NCI-H2081 treated with DMSO at 0.1 percent for 48 hours (cell line): ENCODE measurements at regions not wholly inside any gene's neighbourhood (a gene's known extent, or its start where the extent isn't known, plus 50 kb on each side); places are given as distances from the start of the nearest gene placed in this dataset.
"Not testable (repeated sequence)": the region's sequence is repeated elsewhere in the genome, so short reads cannot be mapped to it uniquely, and the experiment has no call there.

Experiments
- DNase-seq: peaks from one replicate; lab custom pipeline; 2025; lab: John Stamatoyannopoulos, UW

GRCh38 chr7:46934198-46934825, 647.6 kb downstream of the TNS3 start:
- no peak for DNase-seq

GRCh38 chr7:46933596-46933995, 648.3 kb downstream of the TNS3 start:
- DNase-seq: no peak

GRCh38 chr7:46932676-46933424, 649.1 kb downstream of the TNS3 start:
- DNase-seq: no peak

- DNase-seq: no peak
These were observed 649.6 kb downstream of the TNS3 start for GRCh38 chr7:46932306-46932675.

- no peak for DNase-seq
These were observed 651.5 kb downstream of the TNS3 start for GRCh38 chr7:46930366-46930765.

- DNase-seq: no peak
These were observed 652.6 kb downstream of the TNS3 start for GRCh38 chr7:46929359-46929758.

GRCh38 chr7:46928719-46929118, 653.2 kb downstream of the TNS3 start:
- DNase-seq: no peak

GRCh38 chr7:46927131-46927810, 654.6 kb downstream of the TNS3 start:
- no peak for DNase-seq

GRCh38 chr7:46916581-46916980, 665.3 kb downstream of the TNS3 start:
- DNase-seq: no peak

- no peak for DNase-seq
These were observed 669.2 kb downstream of the TNS3 start for GRCh38 chr7:46912692-46913091.

GRCh38 chr7:46909601-46910051, 672.3 kb downstream of the TNS3 start:
- DNase-seq: no peak

GRCh38 chr7:46908770-46909169, 673.1 kb downstream of the TNS3 start:
- DNase-seq: no peak

GRCh38 chr7:46904523-46904922, 677.4 kb downstream of the TNS3 start:
- DNase-seq: not testable (repeated sequence)

GRCh38 chr7:46902463-46902862, 679.4 kb downstream of the TNS3 start:
- DNase-seq: no peak

- DNase-seq: no peak
These were observed 681.3 kb downstream of the TNS3 start for GRCh38 chr7:46900312-46901263.

- no peak for DNase-seq
These were observed 684.5 kb downstream of the TNS3 start for GRCh38 chr7:46897381-46897780.

GRCh38 chr7:46886669-46887374, 695.1 kb downstream of the TNS3 start:
- no peak for DNase-seq

- DNase-seq: no peak
These were observed 696.7 kb downstream of the TNS3 start for GRCh38 chr7:46885167-46885566.

- DNase-seq: no peak
These were observed 700.3 kb downstream of the TNS3 start for GRCh38 chr7:46881507-46882127.

- DNase-seq: no peak
These were observed 701.3 kb downstream of the TNS3 start for GRCh38 chr7:46880508-46881196.
